HCT116 (cell line): ENCODE measurements at regions not wholly inside any gene's neighbourhood (a gene's known extent, or its start where the extent isn't known, plus 50 kb on each side); places are given as distances from the start of the nearest gene placed in this dataset.

Source experiments
- ATAC-seq: fragments of 200-7000 bp; cut with Tn5 transposase; 2 replicates; pipeline ENCODE4 v1.9.1; 2020; ENCODE audit warnings: mild to moderate bottlenecking, moderate library complexity
- BruUV-seq: library from RNA; stranded (reverse); fragments of 400-500 nt; replicated peaks from 2 replicates; lab custom pipeline; 2021; lab: Mats Ljungman, UMichigan
- CTCF ChIA-PET: fragments of 300-600 bp; sonication (Branson Sonifier 250); formaldehyde crosslinking; loops from one replicate; lab custom pipeline; 2021; ENCODE audit warnings: antibody characterized with exemption; lab: Charles Lee
- POLR2A ChIA-PET: fragments of 300-600, 350-600 bp; sonication (Branson Sonifier 250); formaldehyde crosslinking; loops from one replicate; lab custom pipeline; 2021; ENCODE audit warnings: antibody characterized with exemption; lab: Charles Lee
- RAD21 ChIA-PET, 2 experiments: fragments of 300-600 bp; sonication (Branson Sonifier 250); formaldehyde crosslinking; loops; one replicate each; lab custom pipeline; 2023; ENCODE audit warnings: low total read pairs in 2 of 2; ENCODE audit not compliant: uncharacterized antibody in 2 of 2, unreplicated experiment in 2 of 2, low non-redundant PET in 1 of 2; lab: Charles Lee
- DNase-seq: peaks from one replicate; pipeline ENCODE4 v3.0.0-alpha.2; 2010; ENCODE audit warnings: low read depth, low spot score
- H2AFZ ChIP-seq: fragments of 200-600 bp; shearing (Covaris generic), sonication (generic); 2 replicates; pipeline ENCODE4 v1.6.1; 2017; ENCODE audit warnings: low read depth, mixed run types, mixed read lengths, antibody characterized with exemption, low read length; ENCODE audit not compliant: poor library complexity, severe bottlenecking
- H3K27ac ChIP-seq: 2 replicates; pipeline ENCODE4 v1.5.1; 2012; ENCODE audit warnings: low read depth, low read length
- H3K27me3 ChIP-seq: fragments of 200-600 bp; sonication (generic); 2 replicates; pipeline ENCODE4 v1.6.1; 2016; ENCODE audit warnings: mixed run types, low read length, mixed read lengths; ENCODE audit not compliant: insufficient read depth
- H3K36me3 ChIP-seq, 2 experiments: fragments of 200-500 bp in 1 of 2; fragments of 200-600 bp in 1 of 2; sonication (Bioruptor generic) in 1 of 2; sonication (generic) in 1 of 2; 2 replicates each; pipeline versions ENCODE4 v1.5.1 to v1.6.1; 2014 to 2016; ENCODE audit warnings: low read length in 2 of 2, inconsistent platforms in 1 of 2, mixed read lengths in 1 of 2, mixed run types in 1 of 2; ENCODE audit not compliant: insufficient read depth in 2 of 2, control insufficient read depth in 1 of 2
- H3K4me1 ChIP-seq, 2 experiments: fragments of 200-600 bp in 1 of 2; sonication (generic) in 1 of 2; 2 replicates each; pipeline versions ENCODE4 v1.5.1 to v1.6.1; 2012 to 2017; ENCODE audit warnings: low read length in 2 of 2, inconsistent platforms in 1 of 2, mild to moderate bottlenecking in 1 of 2, mixed read lengths in 1 of 2, mixed run types in 1 of 2, moderate library complexity in 1 of 2; ENCODE audit not compliant: insufficient read depth in 2 of 2, control insufficient read depth in 1 of 2
- H3K4me2 ChIP-seq: fragments of 200-600 bp; sonication (generic); 2 replicates; pipeline ENCODE4 v1.6.1; 2017; ENCODE audit warnings: mixed run types, low read length, mixed read lengths
- H3K4me3 ChIP-seq, 2 experiments: fragments of 200-600 bp in 1 of 2; sonication (generic) in 1 of 2; replicated peaks in 1 of 2; 2 replicates each; pipeline ENCODE4 v1.5.1; 2011 to 2016; ENCODE audit warnings: low read length in 2 of 2, control low read depth in 1 of 2, low read depth in 1 of 2, mild to moderate bottlenecking in 1 of 2, mixed read lengths in 1 of 2, mixed run types in 1 of 2
- H3K79me2 ChIP-seq: fragments of 200-600 bp; sonication (generic); 2 replicates; pipeline ENCODE4 v1.6.1; 2017; ENCODE audit warnings: mild to moderate bottlenecking, mixed run types, low read length, moderate library complexity, mixed read lengths; ENCODE audit not compliant: insufficient read depth
- H3K9ac ChIP-seq: fragments of 200-600 bp; sonication (generic); 2 replicates; pipeline ENCODE4 v1.6.1; 2016; ENCODE audit warnings: low read length, mixed read lengths
- H3K9me2 ChIP-seq: fragments of 200-600 bp; sonication (generic), shearing (Covaris generic); 2 replicates; pipeline ENCODE4 v1.6.1; 2017; ENCODE audit warnings: mixed run types, mild to moderate bottlenecking, moderate library complexity; ENCODE audit not compliant: insufficient read depth
- H3K9me3 ChIP-seq, 2 experiments: fragments of 200-500 bp in 1 of 2; fragments of 200-600 bp in 1 of 2; sonication (Bioruptor generic) in 1 of 2; sonication (generic) in 1 of 2; 2 replicates each; pipeline ENCODE4 v1.6.1; 2014 to 2017; ENCODE audit warnings: low read length in 2 of 2, mixed read lengths in 2 of 2, inconsistent platforms in 1 of 2, low read depth in 1 of 2, mild to moderate bottlenecking in 1 of 2, mixed run types in 1 of 2, moderate library complexity in 1 of 2; ENCODE audit not compliant: control insufficient read depth in 1 of 2, insufficient read depth in 1 of 2
- H4K20me1 ChIP-seq: fragments of 200-600 bp; sonication (generic), shearing (Covaris generic); 2 replicates; pipeline ENCODE4 v1.6.1; 2017; ENCODE audit warnings: mixed run types, mild to moderate bottlenecking, moderate library complexity; ENCODE audit not compliant: insufficient read depth
- CEBPB ChIP-seq: IDR thresholded peaks from 2 replicates; pipeline ENCODE4 v1.6.1; 2012; ENCODE audit warnings: low read depth
- CTCF ChIP-seq, 3 experiments: fragments of 200-600 bp in 1 of 3; sonication (generic) in 1 of 3; IDR thresholded peaks in 2 of 3; conservative IDR thresholded peaks in 1 of 3; 2 replicates each; pipeline ENCODE4 v1.5.1; 2012 to 2017; ENCODE audit warnings: low read depth in 2 of 3, low read length in 2 of 3, antibody characterized with exemption in 1 of 3, borderline replicate concordance in 1 of 3, control low read depth in 1 of 3, mild to moderate bottlenecking in 1 of 3, mixed read lengths in 1 of 3, mixed run types in 1 of 3, moderate library complexity in 1 of 3; ENCODE audit not compliant: insufficient read depth in 1 of 3
- EGR1 ChIP-seq: IDR thresholded peaks from 2 replicates; pipeline ENCODE4 v1.6.1; 2012; ENCODE audit warnings: low read depth
- ELF1 ChIP-seq: IDR thresholded peaks from 2 replicates; pipeline ENCODE4 v1.6.1; 2012; ENCODE audit warnings: low read depth, borderline replicate concordance
- EZH2 ChIP-seq: fragments of 200-600 bp; sonication (generic); IDR thresholded peaks from 2 replicates; pipeline ENCODE4 v1.6.1; 2017; ENCODE audit warnings: antibody characterized with exemption, mixed run types
- EZH2phosphoT487 ChIP-seq: fragments of 200-600 bp; IDR thresholded peaks from 2 replicates; pipeline ENCODE4 v1.6.1; 2018; ENCODE audit warnings: antibody characterized with exemption, borderline replicate concordance
- FOSL1 ChIP-seq: IDR thresholded peaks from 2 replicates; pipeline ENCODE4 v1.6.1; 2012; ENCODE audit warnings: low read depth
- POLR2AphosphoS5 ChIP-seq: IDR thresholded peaks from 2 replicates; pipeline ENCODE4 v1.6.1; 2011; ENCODE audit warnings: mild to moderate bottlenecking, low read depth, low read length, moderate library complexity
- RAD21 ChIP-seq: IDR thresholded peaks from 2 replicates; pipeline ENCODE4 v1.6.1; 2012; ENCODE audit warnings: low read depth, mild to moderate bottlenecking
- SIN3A ChIP-seq: IDR thresholded peaks from 2 replicates; pipeline ENCODE4 v1.6.1; 2012; ENCODE audit warnings: low read depth
- SP1 ChIP-seq: IDR thresholded peaks from 2 replicates; pipeline ENCODE4 v1.6.1; 2012; ENCODE audit warnings: low read depth
- TCF7L2 ChIP-seq: IDR thresholded peaks from 2 replicates; pipeline ENCODE4 v1.7.0; 2011; ENCODE audit warnings: borderline replicate concordance, inconsistent platforms; ENCODE audit not compliant: insufficient read depth, insufficient read length; ENCODE audit errors: extremely low read depth
- ZFX ChIP-seq: fragments of 450-650 bp; IDR thresholded peaks from 2 replicates; pipeline ENCODE4 v1.6.1; 2017
- intact Hi-C: fragments of 100-400 bp; cut with micrococcal nuclease; formaldehyde crosslinking; loops from 2 replicates; pipeline ENCODE4 v1.10.0; 2022
- TF ChIP-seq, protein P1 (sequence below): IDR thresholded peaks from 2 replicates; pipeline ENCODE4 v1.6.1; 2012; ENCODE audit warnings: low read depth

DNA sequence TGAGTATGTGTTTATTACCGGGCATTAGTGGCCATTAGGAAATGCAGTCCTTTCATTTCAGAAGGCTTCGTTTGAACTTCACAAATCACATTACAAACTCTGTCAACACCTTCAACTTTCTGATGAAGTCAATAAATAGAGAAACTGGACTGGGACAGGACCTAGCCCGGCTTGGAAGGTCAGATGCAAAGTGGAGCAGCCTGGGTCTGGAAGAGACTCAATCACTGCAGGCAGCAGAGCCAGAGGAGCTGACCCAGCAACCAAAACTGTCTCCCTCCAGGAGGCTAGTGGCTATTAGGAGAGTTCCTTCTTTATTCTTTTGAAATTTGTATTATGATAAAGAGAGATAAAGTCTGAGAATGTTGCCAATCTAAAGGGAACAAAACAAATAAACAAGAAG, 167.2 kb upstream of the SPOPL start:
- RAD21 ChIA-PET, result no interaction called here
- H3K27me3 ChIP-seq, result no peaks in the 10 kb centered on the region
- H3K4me1 ChIP-seq, result no peaks in the 10 kb centered on the region
- no TSS peak for BruUV-seq
- H3K27ac ChIP-seq, result no peak overlapping the region
- no peak for ATAC-seq
- no peaks in the 10 kb centered on the region for H4K20me1 ChIP-seq
- no peaks in the 10 kb centered on the region for H3K9me3 ChIP-seq
- TF ChIP-seq, protein P1, sequence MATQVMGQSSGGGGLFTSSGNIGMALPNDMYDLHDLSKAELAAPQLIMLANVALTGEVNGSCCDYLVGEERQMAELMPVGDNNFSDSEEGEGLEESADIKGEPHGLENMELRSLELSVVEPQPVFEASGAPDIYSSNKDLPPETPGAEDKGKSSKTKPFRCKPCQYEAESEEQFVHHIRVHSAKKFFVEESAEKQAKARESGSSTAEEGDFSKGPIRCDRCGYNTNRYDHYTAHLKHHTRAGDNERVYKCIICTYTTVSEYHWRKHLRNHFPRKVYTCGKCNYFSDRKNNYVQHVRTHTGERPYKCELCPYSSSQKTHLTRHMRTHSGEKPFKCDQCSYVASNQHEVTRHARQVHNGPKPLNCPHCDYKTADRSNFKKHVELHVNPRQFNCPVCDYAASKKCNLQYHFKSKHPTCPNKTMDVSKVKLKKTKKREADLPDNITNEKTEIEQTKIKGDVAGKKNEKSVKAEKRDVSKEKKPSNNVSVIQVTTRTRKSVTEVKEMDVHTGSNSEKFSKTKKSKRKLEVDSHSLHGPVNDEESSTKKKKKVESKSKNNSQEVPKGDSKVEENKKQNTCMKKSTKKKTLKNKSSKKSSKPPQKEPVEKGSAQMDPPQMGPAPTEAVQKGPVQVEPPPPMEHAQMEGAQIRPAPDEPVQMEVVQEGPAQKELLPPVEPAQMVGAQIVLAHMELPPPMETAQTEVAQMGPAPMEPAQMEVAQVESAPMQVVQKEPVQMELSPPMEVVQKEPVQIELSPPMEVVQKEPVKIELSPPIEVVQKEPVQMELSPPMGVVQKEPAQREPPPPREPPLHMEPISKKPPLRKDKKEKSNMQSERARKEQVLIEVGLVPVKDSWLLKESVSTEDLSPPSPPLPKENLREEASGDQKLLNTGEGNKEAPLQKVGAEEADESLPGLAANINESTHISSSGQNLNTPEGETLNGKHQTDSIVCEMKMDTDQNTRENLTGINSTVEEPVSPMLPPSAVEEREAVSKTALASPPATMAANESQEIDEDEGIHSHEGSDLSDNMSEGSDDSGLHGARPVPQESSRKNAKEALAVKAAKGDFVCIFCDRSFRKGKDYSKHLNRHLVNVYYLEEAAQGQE, result no peak
- TF ChIP-seq FOSL1, result no peak
- no peak for TF ChIP-seq EZH2
- TF ChIP-seq SIN3A, result no peak
- no peak for TF ChIP-seq EZH2phosphoT487
- no peak for TF ChIP-seq POLR2AphosphoS5
- no peak for TF ChIP-seq RAD21
- no peak for TF ChIP-seq EGR1
- TF ChIP-seq CTCF (IDR thresholded peaks at IDR 0.05 in 2 of 3, conservative IDR thresholded peaks at IDR 0.05 in 1 of 3; ENCODE audit: borderline replicate concordance in 1 of 3, insufficient read depth in 1 of 3, low read depth in 2 of 3, low read length in 2 of 3), result no peak
- TF ChIP-seq TCF7L2, result no peak
- no peak for TF ChIP-seq CEBPB
- TF ChIP-seq ZFX, result no peak
- TF ChIP-seq SP1, result no peak
- TF ChIP-seq ELF1, result no peak
- TF ChIP-seq, all 23 proteins: peak for 0
- ChIA-PET CTCF (no interaction called here), POLR2A (no interaction called here)
- Histone ChIP-seq H2AFZ (no peak overlapping the region), H3K4me2 (no peak overlapping the region), H3K36me3 (no peaks in the 10 kb centered on the region), H3K79me2 (no peaks in the 10 kb centered on the region), H3K4me3 (no peak overlapping the region), H3K9me2 (no peaks in the 10 kb centered on the region; the same call in 1 of the 2 replicates), H3K9ac (no peak overlapping the region)
- DNase-seq, result no peak
- intact Hi-C loops, result no loop called here
